Stomach (tissue), 8 donors: ENCODE measurements at regions not wholly inside any gene's neighbourhood (a gene's known extent, or its start where the extent isn't known, plus 50 kb on each side); places are given as distances from the start of the nearest gene placed in this dataset.
"Not testable (repeated sequence)": the region's sequence is repeated elsewhere in the genome, so short reads cannot be mapped to it uniquely, and the experiment has no call there.

Experiments used
- DNase-seq, 2 donors: peaks; one replicate each; pipeline versions ENCODE4 v3.0.0 to v3.0.0-alpha.2; 2013 to 2019
- H3K27ac ChIP-seq, 5 donors: fragments of 200-600 bp in 4 of 5; sonication (generic) in 4 of 5; one replicate each; pipeline ENCODE4 v1.5.1; 2013 to 2019; ENCODE audit warnings: mild to moderate bottlenecking in 1 of 5, moderate library complexity in 1 of 5
- H3K27me3 ChIP-seq, 3 donors: fragments of 200-600 bp; sonication (generic); one replicate each; pipeline ENCODE4 v1.5.1; 2017 to 2019; ENCODE audit warnings: mixed run types in 1 of 3
- H3K36me3 ChIP-seq, 4 donors: fragments of 200-600 bp; sonication (generic); 1 replicate in 3 of 4; 2 replicates in 1 of 4; pipeline ENCODE4 v1.5.1; 2016 to 2019
- H3K4me1 ChIP-seq, 4 donors: fragments of 200-600 bp; sonication (generic); one replicate each; pipeline ENCODE4 v1.5.1; 2016 to 2019
- H3K4me3 ChIP-seq, 4 donors: fragments of 200-600 bp; sonication (generic) in 3 of 4; one replicate each; pipeline ENCODE4 v1.5.1; 2016 to 2019; ENCODE audit warnings: mild to moderate bottlenecking in 1 of 4
- H3K9me3 ChIP-seq, 4 donors: fragments of 200-600 bp; sonication (generic); one replicate each; pipeline ENCODE4 v1.5.1; 2016 to 2019
- EP300 ChIP-seq: sonication (generic); formaldehyde crosslinking; IDR thresholded peaks from one replicate; pipeline ENCODE4 v1.6.1; 2017; ENCODE audit warnings: antibody characterized with exemption
- POLR2A ChIP-seq, 4 donors: fragments of 450-650 bp; IDR thresholded peaks; one replicate each; pipeline ENCODE4 v1.6.1; 2016; ENCODE audit warnings: antibody characterized with exemption in 4 of 4, control low read depth in 2 of 4, mild to moderate bottlenecking in 1 of 4, moderate library complexity in 1 of 4
- POLR2AphosphoS5 ChIP-seq, 3 donors: sonication (generic); formaldehyde crosslinking; IDR thresholded peaks; one replicate each; pipeline ENCODE4 v1.6.1; 2016; ENCODE audit warnings: antibody characterized with exemption in 3 of 3
- WGBS, 5 donors: extraction: QIAGEN DNeasy Blood & Tissue Kit in 3 of 5; methylation state at CpG; one replicate each; pipeline versions ENCODE4 v1.1.5 to v1.1.7; 2013 to 2018; 5-methylcytosine and 5-hydroxymethylcytosine counted together
- intact Hi-C: fragments of 100-400 bp; cut with DNase I; formaldehyde crosslinking; loops from one replicate; pipeline ENCODE4 v1.15.1; 2023; ENCODE audit warnings: low total_unique reads
- TF ChIP-seq, protein P1 (sequence below), 7 experiments: fragments of 450-650 bp in 4 of 7; fragments of 200-600 bp in 3 of 7; sonication (generic) in 3 of 7; IDR thresholded peaks; one replicate each; pipeline ENCODE4 v1.5.1; 2016 to 2019; ENCODE audit warnings: antibody characterized with exemption in 7 of 7, control low read depth in 2 of 7, mild to moderate bottlenecking in 1 of 7
- donor health status: healthy with polysubstance abuse.
- donor health status: Bipolar disorder and iron deficiency.
- donor health status: healthy.

DNA sequence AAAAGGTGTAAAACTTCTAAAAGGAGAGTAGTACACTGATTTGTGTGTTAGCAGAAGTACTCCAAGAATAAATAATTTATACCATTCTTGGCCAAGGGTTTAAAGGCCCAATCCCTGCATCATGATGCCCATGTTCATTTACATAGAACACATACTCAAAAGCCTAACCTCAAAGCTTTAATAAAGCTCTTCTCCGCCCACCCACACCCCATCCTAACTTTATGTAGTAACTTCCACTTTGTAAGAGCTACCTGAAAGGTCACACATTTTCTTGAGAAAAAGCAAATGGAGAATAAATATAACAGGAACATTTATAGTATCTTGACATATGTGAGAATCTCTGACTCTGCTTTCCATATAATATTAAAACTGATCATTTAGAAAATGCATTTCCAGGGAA is 148.8 kb upstream of the FREM1 start:
- Histone ChIP-seq H3K4me3 (no peak overlapping the region), H3K36me3 (no peaks in the 10 kb centered on the region), H3K4me1 (no peaks in the 10 kb centered on the region), H3K27ac (no peak overlapping the region), H3K27me3 (no peaks in the 10 kb centered on the region), H3K9me3 (no peaks in the 10 kb centered on the region)
- intact Hi-C loops = no loop called here
- WGBS, 5 donors = 87 to 100% (median 92%) methylated on average over 1 of the region's 1 CpG
- TF ChIP-seq POLR2AphosphoS5 (IDR thresholded peaks at IDR 0.05) (no peak), POLR2A (IDR thresholded peaks at IDR 0.05) (no peak), EP300 (no peak)
- TF ChIP-seq, protein P1, sequence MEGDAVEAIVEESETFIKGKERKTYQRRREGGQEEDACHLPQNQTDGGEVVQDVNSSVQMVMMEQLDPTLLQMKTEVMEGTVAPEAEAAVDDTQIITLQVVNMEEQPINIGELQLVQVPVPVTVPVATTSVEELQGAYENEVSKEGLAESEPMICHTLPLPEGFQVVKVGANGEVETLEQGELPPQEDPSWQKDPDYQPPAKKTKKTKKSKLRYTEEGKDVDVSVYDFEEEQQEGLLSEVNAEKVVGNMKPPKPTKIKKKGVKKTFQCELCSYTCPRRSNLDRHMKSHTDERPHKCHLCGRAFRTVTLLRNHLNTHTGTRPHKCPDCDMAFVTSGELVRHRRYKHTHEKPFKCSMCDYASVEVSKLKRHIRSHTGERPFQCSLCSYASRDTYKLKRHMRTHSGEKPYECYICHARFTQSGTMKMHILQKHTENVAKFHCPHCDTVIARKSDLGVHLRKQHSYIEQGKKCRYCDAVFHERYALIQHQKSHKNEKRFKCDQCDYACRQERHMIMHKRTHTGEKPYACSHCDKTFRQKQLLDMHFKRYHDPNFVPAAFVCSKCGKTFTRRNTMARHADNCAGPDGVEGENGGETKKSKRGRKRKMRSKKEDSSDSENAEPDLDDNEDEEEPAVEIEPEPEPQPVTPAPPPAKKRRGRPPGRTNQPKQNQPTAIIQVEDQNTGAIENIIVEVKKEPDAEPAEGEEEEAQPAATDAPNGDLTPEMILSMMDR (IDR thresholded peaks at IDR 0.05) = no peak
- no peak for DNase-seq

DNA sequence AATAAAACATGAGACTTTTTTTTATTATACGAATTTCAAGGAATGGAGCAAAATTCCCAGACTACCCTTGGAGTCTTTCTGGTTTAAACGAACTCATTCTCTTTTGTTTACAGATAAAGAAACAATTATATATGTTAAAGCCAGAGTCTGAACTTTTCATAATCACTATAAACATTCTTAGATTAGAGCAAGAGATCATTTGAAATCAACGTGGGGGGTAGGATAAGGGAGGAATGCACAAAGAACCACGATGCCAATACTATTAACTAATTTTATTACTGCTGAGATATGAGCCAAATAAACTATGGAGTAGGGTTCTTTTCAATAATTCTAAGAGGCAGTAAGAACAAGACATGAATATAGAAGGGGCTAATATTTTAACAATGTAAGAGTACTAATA is 148.0 kb upstream of the FREM1 start:
- no peaks in the 10 kb centered on the region for H3K27me3 ChIP-seq
- TF ChIP-seq POLR2AphosphoS5 (IDR thresholded peaks at IDR 0.05) = no peak
- H3K27ac ChIP-seq = no peak overlapping the region
- no peaks in the 10 kb centered on the region for H3K36me3 ChIP-seq
- H3K4me1 ChIP-seq = no peaks in the 10 kb centered on the region
- H3K9me3 ChIP-seq = no peaks in the 10 kb centered on the region
- no peak for DNase-seq
- WGBS, 5 donors = 21 to 41% (median 29%) methylated on average over 4 of the region's 4 CpGs
- no peak overlapping the region for H3K4me3 ChIP-seq
- intact Hi-C loops = no loop called here

DNA sequence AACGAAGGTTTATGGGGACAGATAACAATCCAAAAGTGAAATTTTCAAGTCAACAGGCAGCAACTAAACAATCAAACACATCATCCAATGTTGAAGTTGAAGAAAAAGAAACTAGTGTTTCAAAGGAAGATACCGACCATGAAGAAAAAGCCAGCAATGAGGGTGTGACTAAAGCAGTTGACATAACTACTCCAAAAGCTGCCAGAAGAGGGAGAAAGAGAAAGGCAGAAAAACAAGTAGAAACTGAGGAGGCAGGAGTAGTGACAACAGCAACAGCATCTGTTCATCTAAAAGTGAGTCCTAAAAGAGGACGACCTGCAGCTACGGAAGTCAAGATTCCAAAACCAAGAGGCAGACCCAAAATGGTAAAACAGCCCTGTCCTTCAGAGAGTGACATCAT is 145.1 kb upstream of the FREM1 start:
- H3K4me3 ChIP-seq, H3K36me3 ChIP-seq, H3K4me1 ChIP-seq, intact Hi-C loops, H3K9me3 ChIP-seq, H3K27me3 ChIP-seq, H3K27ac ChIP-seq: not testable (repeated sequence)
- WGBS, 5 donors = 38 to 55% (median 53%) methylated on average over 4 of the region's 4 CpGs
- TF ChIP-seq, protein P1 (IDR thresholded peaks at IDR 0.05) = peak in 1 of 7 experiments; percentile 15
- DNase-seq = peak in 1 of 2 donors; percentile 12

DNA sequence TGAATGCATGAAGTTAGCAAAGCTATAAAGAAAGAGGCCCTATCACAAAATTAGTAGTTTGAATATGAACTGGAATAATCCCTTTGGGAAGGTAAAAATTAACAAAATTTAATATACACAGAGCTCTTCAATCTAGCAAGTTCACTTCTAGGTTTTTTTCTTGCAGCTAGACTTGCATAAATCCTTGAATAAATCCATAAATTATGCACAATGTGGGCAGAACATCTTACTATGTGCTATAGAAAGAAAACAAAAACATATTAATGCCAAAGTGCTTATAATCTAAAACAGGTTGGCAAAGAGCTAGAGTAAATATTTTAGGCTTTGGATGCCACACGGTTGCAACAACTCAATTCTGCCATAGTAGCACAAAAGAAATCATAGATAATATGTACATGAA is 138.5 kb upstream of the FREM1 start:
- WGBS, 5 donors = 35 to 64% (median 44%) methylated on average over 1 of the region's 1 CpG
- no peaks in the 10 kb centered on the region for H3K27me3 ChIP-seq
- H3K27ac ChIP-seq = no peak overlapping the region
- intact Hi-C loops = no loop called here
- H3K4me3 ChIP-seq = no peak overlapping the region
- no peaks in the 10 kb centered on the region for H3K9me3 ChIP-seq
- DNase-seq = no peak
- TF ChIP-seq, protein P1 (IDR thresholded peaks at IDR 0.05) = no peak
- TF ChIP-seq POLR2A (IDR thresholded peaks at IDR 0.05) = no peak
- TF ChIP-seq EP300 = no peak
- TF ChIP-seq POLR2AphosphoS5 (IDR thresholded peaks at IDR 0.05) = no peak
- H3K4me1 ChIP-seq = no peaks in the 10 kb centered on the region
- no peaks in the 10 kb centered on the region for H3K36me3 ChIP-seq

DNA sequence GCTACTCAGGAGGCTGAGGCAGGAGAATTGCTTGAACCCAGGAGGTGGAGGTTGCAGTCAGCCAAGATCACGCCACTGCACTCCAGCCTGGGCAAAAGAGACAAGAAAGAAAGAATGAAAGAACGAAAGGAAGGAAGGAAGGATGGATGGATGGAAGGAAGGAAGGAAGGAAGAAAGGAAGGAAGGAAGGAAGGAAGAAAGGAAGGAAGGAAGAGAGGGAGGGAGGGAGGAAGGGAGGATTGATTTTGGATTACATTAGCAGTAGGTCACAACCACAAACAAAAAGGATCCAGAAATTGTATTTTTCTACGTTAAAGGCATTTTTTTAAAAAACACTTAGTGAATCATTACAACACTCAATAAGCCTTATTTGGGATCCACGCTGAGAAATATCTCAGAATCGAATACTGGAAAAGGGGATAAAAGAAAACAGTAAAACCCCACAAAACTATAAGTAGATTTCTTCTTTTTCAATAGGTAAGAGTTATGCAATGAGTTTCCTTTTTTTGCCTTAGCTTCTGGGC is 136.9 kb upstream of the FREM1 start:
- no peaks in the 10 kb centered on the region for H3K36me3 ChIP-seq
- no peak for DNase-seq
- intact Hi-C loops = no loop called here
- 77 to 92% (median 84%) methylated on average over 5 of the region's 5 CpGs for WGBS, 5 donors
- H3K9me3 ChIP-seq = no peaks in the 10 kb centered on the region
- no peak overlapping the region for H3K27ac ChIP-seq
- H3K4me1 ChIP-seq = no peaks in the 10 kb centered on the region
- no peak overlapping the region for H3K4me3 ChIP-seq
- TF ChIP-seq, protein P1 (IDR thresholded peaks at IDR 0.05) = no peak
- no peak for TF ChIP-seq POLR2A (IDR thresholded peaks at IDR 0.05)
- TF ChIP-seq POLR2AphosphoS5 (IDR thresholded peaks at IDR 0.05) = no peak
- no peak for TF ChIP-seq EP300
- H3K27me3 ChIP-seq = no peaks in the 10 kb centered on the region
